Panc1 (cell line): ENCODE measurements at regions not wholly inside any gene's neighbourhood (a gene's known extent, or its start where the extent isn't known, plus 50 kb on each side); places are given as distances from the start of the nearest gene placed in this dataset.

Experiments used
- CTCF ChIP-seq: fragments of 450-650 bp; IDR thresholded peaks from 2 replicates; pipeline ENCODE4 v1.5.1; 2017; ENCODE audit warnings: mild to moderate bottlenecking
- POLR2AphosphoS5 ChIP-seq: IDR thresholded peaks from 2 replicates; pipeline ENCODE4 v1.6.1; 2012; ENCODE audit warnings: mild to moderate bottlenecking, low read depth, low read length, moderate library complexity
- REST ChIP-seq, 2 experiments: IDR thresholded peaks; 2 replicates each; pipeline ENCODE4 v1.6.1; 2011 to 2012; ENCODE audit warnings: low read depth in 2 of 2, control low read depth in 1 of 2, low read length in 1 of 2, mild to moderate bottlenecking in 1 of 2, moderate library complexity in 1 of 2; ENCODE audit not compliant: insufficient read depth in 1 of 2
- SIN3A ChIP-seq: IDR thresholded peaks from 2 replicates; pipeline ENCODE4 v1.6.1; 2012; ENCODE audit warnings: low read depth, mild to moderate bottlenecking, low read length, moderate library complexity, borderline replicate concordance; ENCODE audit not compliant: insufficient read depth

GRCh38 chrX:9147726-9148125 is 113.8 kb upstream of the FAM9B start:
- TF ChIP-seq CTCF (no peak), POLR2AphosphoS5 (no peak), REST (IDR thresholded peaks at IDR 0.05; ENCODE audit: insufficient read depth in 1 of 2, low read depth in 2 of 2, low read length in 1 of 2) (no peak), SIN3A (no peak)
